ENCODE measurements at regions not wholly inside any gene's neighbourhood (a gene's known extent, or its start where the extent isn't known, plus 50 kb on each side); places are given as distances from the start of the nearest gene placed in this dataset.

DNA sequence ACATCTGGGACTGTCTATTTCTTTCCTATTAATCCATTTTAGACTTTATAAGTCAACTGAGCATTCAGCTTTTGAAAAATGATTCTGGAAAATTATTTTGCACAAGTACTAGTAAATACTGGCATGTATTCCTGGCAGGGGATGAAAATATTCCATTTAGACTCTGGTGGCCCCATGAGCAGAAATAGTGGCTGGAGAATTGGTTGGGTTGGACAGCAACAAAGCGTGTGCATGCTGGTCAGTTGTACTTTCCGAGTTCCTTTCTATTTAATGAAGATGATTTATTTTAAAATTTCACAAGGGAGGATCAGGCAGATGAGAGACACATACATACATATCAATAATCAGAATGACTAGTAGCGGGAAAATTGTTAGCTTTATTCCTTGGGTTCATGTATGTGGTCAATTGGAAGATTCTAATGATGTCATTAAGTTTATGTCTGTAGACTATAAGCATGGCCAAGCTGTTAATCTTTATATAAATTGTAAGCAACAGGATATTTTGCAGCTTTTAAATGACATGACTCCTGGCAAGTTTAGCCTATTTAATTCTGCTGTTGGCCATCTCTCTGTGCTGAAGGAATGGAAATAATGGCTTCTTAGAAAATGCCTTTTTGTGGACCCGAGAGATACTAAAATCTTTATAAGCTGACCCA, 541.6 kb downstream of the SLC4A3 start:
- Histone ChIP-seq H3K9me3 (no peaks in the 10 kb centered on the region), H3K36me3 (no peaks in the 10 kb centered on the region), H3K4me1 (peaks cover 0 to 5% (median 0%) of the 10 kb centered on the region in 4 donors), H3K27me3 (no peaks in the 10 kb centered on the region), H3K4me3 (no peak overlapping the region), H3K27ac (no peak overlapping the region)
- no peak for DNase-seq (ENCODE audit: low spot score in 2 of 2)
- WGBS, 2 donors: 80 to 84% methylated on average over 4 of the region's 4 CpGs
- no peak for TF ChIP-seq EP300 (IDR thresholded peaks at IDR 0.05)
- TF ChIP-seq POLR2A (IDR thresholded peaks at IDR 0.05): no peak
- TF ChIP-seq, protein P1, sequence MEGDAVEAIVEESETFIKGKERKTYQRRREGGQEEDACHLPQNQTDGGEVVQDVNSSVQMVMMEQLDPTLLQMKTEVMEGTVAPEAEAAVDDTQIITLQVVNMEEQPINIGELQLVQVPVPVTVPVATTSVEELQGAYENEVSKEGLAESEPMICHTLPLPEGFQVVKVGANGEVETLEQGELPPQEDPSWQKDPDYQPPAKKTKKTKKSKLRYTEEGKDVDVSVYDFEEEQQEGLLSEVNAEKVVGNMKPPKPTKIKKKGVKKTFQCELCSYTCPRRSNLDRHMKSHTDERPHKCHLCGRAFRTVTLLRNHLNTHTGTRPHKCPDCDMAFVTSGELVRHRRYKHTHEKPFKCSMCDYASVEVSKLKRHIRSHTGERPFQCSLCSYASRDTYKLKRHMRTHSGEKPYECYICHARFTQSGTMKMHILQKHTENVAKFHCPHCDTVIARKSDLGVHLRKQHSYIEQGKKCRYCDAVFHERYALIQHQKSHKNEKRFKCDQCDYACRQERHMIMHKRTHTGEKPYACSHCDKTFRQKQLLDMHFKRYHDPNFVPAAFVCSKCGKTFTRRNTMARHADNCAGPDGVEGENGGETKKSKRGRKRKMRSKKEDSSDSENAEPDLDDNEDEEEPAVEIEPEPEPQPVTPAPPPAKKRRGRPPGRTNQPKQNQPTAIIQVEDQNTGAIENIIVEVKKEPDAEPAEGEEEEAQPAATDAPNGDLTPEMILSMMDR (IDR thresholded peaks at IDR 0.05): no peak

DNA sequence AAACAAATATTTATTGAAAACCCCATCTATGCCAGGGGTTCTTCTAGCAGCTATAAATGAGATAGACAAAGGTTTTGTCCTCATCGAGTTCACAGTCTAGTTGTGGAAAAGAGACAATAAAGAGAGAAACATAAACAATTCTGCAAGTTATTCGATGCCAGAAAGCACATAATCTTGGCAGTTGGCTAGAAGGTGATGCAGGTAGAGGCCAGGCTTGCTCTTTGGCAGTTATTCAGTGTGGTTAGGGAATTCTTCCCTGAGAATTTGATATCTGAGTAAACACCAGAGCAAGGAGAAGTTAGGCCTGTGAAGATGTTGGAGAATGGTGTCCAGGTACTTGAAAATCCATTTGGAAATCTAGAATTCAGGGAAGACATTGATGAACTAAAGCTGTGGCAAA, 547.4 kb downstream of the SLC4A3 start:
- no peak for TF ChIP-seq EP300 (IDR thresholded peaks at IDR 0.05)
- TF ChIP-seq POLR2A (IDR thresholded peaks at IDR 0.05): no peak
- TF ChIP-seq, protein P1 (IDR thresholded peaks at IDR 0.05): no peak
- H3K4me1 ChIP-seq: no peaks in the 10 kb centered on the region
- H3K36me3 ChIP-seq: no peaks in the 10 kb centered on the region
- no peak overlapping the region for H3K4me3 ChIP-seq
- 59 to 79% methylated on average over 2 of the region's 2 CpGs for WGBS, 2 donors
- DNase-seq (ENCODE audit: low spot score in 2 of 2): no peak
- H3K27me3 ChIP-seq: no peaks in the 10 kb centered on the region
- no peaks in the 10 kb centered on the region for H3K9me3 ChIP-seq
- H3K27ac ChIP-seq: no peak overlapping the region

DNA sequence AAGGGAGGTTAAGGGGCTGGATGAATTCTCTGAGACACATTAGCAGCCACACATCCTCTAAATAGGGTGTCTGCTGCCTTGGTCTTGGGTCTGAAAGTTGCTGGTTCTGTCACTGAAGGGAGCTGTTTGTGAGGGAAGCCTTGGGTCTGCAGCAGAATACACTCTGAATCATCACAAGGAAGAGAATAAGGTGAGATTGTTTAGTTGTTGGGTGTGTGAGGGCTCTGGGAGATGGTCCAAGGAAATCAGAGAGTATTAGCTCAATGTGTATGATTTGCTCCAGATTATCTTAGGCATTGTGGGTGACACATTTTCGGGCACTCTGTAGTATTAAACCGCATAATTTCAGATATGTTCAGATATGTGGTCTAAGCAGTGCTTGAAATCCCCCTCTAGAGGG, 548.5 kb downstream of the SLC4A3 start:
- 90 to 98% methylated on average over 2 of the region's 2 CpGs for WGBS, 2 donors
- Histone ChIP-seq H3K4me3 (no peak overlapping the region), H3K4me1 (no peaks in the 10 kb centered on the region), H3K27ac (no peak overlapping the region), H3K36me3 (no peaks in the 10 kb centered on the region), H3K27me3 (no peaks in the 10 kb centered on the region), H3K9me3 (no peaks in the 10 kb centered on the region)
- DNase-seq (ENCODE audit: low spot score in 2 of 2): no peak
- TF ChIP-seq POLR2A (IDR thresholded peaks at IDR 0.05) (no peak), EP300 (IDR thresholded peaks at IDR 0.05) (no peak)
- TF ChIP-seq, protein P1 (IDR thresholded peaks at IDR 0.05): no peak

DNA sequence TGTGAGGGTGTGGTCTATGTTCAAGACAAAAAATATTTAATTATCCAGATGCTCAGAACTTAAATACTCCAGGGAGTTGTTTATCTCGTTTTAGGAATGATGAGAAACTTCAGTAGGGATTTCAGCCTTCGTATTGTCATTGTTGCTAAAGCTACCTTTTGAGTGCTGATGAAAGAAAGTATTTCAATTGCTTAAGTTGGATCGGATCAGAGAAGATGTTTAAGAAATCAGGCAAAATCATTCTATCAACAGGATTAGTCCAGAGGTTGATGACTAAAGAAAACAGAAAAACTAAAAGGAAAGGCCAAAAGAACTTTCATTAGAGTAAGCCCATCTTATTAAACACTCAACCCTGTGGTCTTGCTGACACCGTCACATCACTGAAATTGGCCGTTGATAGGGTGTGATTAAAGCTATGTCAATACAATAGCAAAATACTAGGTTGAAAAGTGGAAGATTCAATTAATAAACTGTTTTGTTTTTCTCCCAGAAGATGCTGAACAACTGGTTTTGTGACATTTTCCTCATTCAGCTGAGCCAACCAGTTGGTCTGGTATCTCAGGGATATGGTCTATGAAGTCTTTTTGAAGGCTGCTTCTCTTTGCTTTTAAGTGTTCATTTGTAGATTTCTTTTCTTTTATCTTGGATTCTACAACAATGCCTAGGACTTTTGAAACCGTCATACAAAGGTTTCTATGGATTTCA, 551.7 kb downstream of the SLC4A3 start:
- Histone ChIP-seq H3K9me3 (no peaks in the 10 kb centered on the region), H3K4me3 (no peak overlapping the region), H3K4me1 (no peaks in the 10 kb centered on the region), H3K36me3 (no peaks in the 10 kb centered on the region), H3K27me3 (no peaks in the 10 kb centered on the region), H3K27ac (no peak overlapping the region)
- 83 to 86% methylated on average over 6 of the region's 6 CpGs for WGBS, 2 donors
- TF ChIP-seq, protein P1 (IDR thresholded peaks at IDR 0.05): no peak
- TF ChIP-seq POLR2A (IDR thresholded peaks at IDR 0.05): no peak
- no peak for TF ChIP-seq EP300 (IDR thresholded peaks at IDR 0.05)
- no peak for DNase-seq (ENCODE audit: low spot score in 2 of 2)

DNA sequence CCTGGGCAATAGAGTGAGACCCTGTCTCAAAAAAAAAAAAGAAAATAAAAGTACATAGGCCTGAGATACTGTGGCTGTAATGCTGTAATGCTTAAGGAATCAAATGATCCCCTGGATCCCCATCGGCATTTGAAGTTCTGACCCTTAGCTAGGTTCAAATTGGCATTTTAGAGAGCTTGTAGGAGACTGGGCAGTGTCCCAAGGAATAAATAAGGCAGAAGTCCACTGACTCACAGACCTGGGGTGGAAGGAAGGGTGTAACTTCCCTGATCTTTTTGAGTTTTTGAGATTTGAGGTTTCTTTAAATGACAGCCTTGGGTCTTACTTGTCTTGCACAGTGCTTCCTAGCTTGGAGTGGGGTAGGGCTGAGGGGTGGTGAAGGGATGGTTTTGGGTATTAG, 553.7 kb downstream of the SLC4A3 start:
- Histone ChIP-seq H3K4me1 (no peaks in the 10 kb centered on the region), H3K36me3 (no peaks in the 10 kb centered on the region), H3K27ac (no peak overlapping the region), H3K4me3 (no peak overlapping the region), H3K9me3 (no peaks in the 10 kb centered on the region), H3K27me3 (no peaks in the 10 kb centered on the region)
- no peak for TF ChIP-seq POLR2A (IDR thresholded peaks at IDR 0.05)
- no peak for TF ChIP-seq EP300 (IDR thresholded peaks at IDR 0.05)
- TF ChIP-seq, protein P1 (IDR thresholded peaks at IDR 0.05): no peak
- WGBS, 2 donors: 88 to 100% methylated on average over 1 of the region's 1 CpG
- DNase-seq (ENCODE audit: low spot score in 2 of 2): no peak
